Transverse colon (tissue), 3 donors: ENCODE measurements at regions not wholly inside any gene's neighbourhood (a gene's known extent, or its start where the extent isn't known, plus 50 kb on each side); places are given as distances from the start of the nearest gene placed in this dataset.

Source experiments
- CTCF ChIP-seq, 5 experiments: fragments of 200-600 bp in 3 of 5; fragments of 450-650 bp in 2 of 5; sonication (generic) in 3 of 5; IDR thresholded peaks; 1 replicate in 2 of 5; 2 replicates in 3 of 5; pipeline ENCODE4 v1.5.1; 2016 to 2017; ENCODE audit warnings: antibody characterized with exemption in 5 of 5, inconsistent platforms in 3 of 5, mild to moderate bottlenecking in 2 of 5, moderate library complexity in 1 of 5
- POLR2A ChIP-seq: fragments of 450-650 bp; IDR thresholded peaks from one replicate; pipeline ENCODE4 v1.6.1; 2016; ENCODE audit warnings: antibody characterized with exemption, mild to moderate bottlenecking, moderate library complexity

- no peak for TF ChIP-seq POLR2A
- no peak for TF ChIP-seq CTCF (IDR thresholded peaks at IDR 0.05)
Observed at GRCh38 chr1:221190249-221190648, 311.0 kb downstream of the HLX start.
